GM23338 (cell line): ENCODE measurements at regions not wholly inside any gene's neighbourhood (a gene's known extent, or its start where the extent isn't known, plus 50 kb on each side); places are given as distances from the start of the nearest gene placed in this dataset.

ENCODE experiments used
- ATAC-seq: fragments of 200-7000 bp; cut with Tn5 transposase; 3 replicates; pipeline ENCODE4 v1.9.1; 2020
- DNase-seq: peaks from one replicate; pipeline ENCODE4 v3.0.0-alpha.2; 2015; ENCODE audit warnings: low spot score
- H2AFZ ChIP-seq: fragments of 200-600 bp; sonication (generic); 2 replicates; pipeline ENCODE4 v1.8.0; 2016; ENCODE audit warnings: antibody characterized with exemption, mild to moderate bottlenecking, moderate library complexity
- H3F3A ChIP-seq: fragments of 200-600 bp; sonication (generic); replicated peaks from 2 replicates; pipeline ENCODE4 v1.8.0; 2017; ENCODE audit warnings: antibody characterized with exemption, mixed run types, low read depth
- H3K27ac ChIP-seq: fragments of 200-600 bp; sonication (generic); 2 replicates; pipeline ENCODE4 v1.6.1; 2016; ENCODE audit warnings: low read depth
- H3K27me3 ChIP-seq: fragments of 200-600 bp; sonication (generic); 2 replicates; pipeline ENCODE4 v1.8.0; 2016; ENCODE audit warnings: mild to moderate bottlenecking, mixed run types, moderate library complexity; ENCODE audit not compliant: insufficient read depth
- H3K36me3 ChIP-seq: fragments of 200-600 bp; sonication (generic); 2 replicates; pipeline ENCODE4 v1.8.0; 2016; ENCODE audit warnings: mild to moderate bottlenecking; ENCODE audit not compliant: insufficient read depth
- H3K4me1 ChIP-seq: fragments of 200-600 bp; sonication (generic); 2 replicates; pipeline ENCODE4 v1.8.0; 2016; ENCODE audit warnings: mild to moderate bottlenecking, moderate library complexity; ENCODE audit not compliant: insufficient read depth
- H3K4me2 ChIP-seq: fragments of 200-600 bp; sonication (generic); 2 replicates; pipeline ENCODE4 v1.7.1; 2017; ENCODE audit warnings: mixed run types
- H3K4me3 ChIP-seq: fragments of 200-600 bp; sonication (generic); 2 replicates; pipeline ENCODE4 v1.6.1; 2016; ENCODE audit warnings: mixed run types
- H3K79me2 ChIP-seq: fragments of 200-600 bp; sonication (generic); replicated peaks from 2 replicates; pipeline ENCODE4 v1.8.0; 2017; ENCODE audit warnings: mild to moderate bottlenecking; ENCODE audit not compliant: insufficient read depth
- H3K9me2 ChIP-seq: fragments of 200-600 bp; sonication (generic); 2 replicates; pipeline ENCODE4 v1.8.0; 2017; ENCODE audit not compliant: insufficient read depth
- H4K20me1 ChIP-seq: fragments of 200-600 bp; sonication (generic); replicated peaks from 2 replicates; pipeline ENCODE4 v1.8.0; 2017; ENCODE audit warnings: mild to moderate bottlenecking; ENCODE audit not compliant: insufficient read depth
- H3K27ac Mint-ChIP-seq: 2 replicates; pipeline ENCODE4 v1.8.0; 2020; ENCODE audit warnings: inconsistent platforms, mild to moderate bottlenecking, moderate library complexity, mixed read lengths
- H3K27me3 Mint-ChIP-seq: 3 replicates; pipeline ENCODE4 v1.8.0; 2022; ENCODE audit warnings: low read depth, mild to moderate bottlenecking, moderate library complexity, mixed read lengths, inconsistent platforms; ENCODE audit not compliant: insufficient read depth, poor library complexity
- H3K36me3 Mint-ChIP-seq: 3 replicates; pipeline ENCODE4 v1.8.0; 2021; ENCODE audit warnings: low read depth, mild to moderate bottlenecking, inconsistent platforms, moderate library complexity, mixed read lengths
- H3K4me1 Mint-ChIP-seq: 3 replicates; pipeline ENCODE4 v1.8.0; 2020; ENCODE audit warnings: mild to moderate bottlenecking, inconsistent platforms, mixed read lengths
- H3K4me3 Mint-ChIP-seq: 3 replicates; pipeline ENCODE4 v1.8.0; 2021; ENCODE audit warnings: moderate library complexity, mild to moderate bottlenecking, inconsistent platforms, mixed read lengths
- H3K9me3 Mint-ChIP-seq: 3 replicates; pipeline ENCODE4 v1.8.0; 2020; ENCODE audit warnings: moderate library complexity, mild to moderate bottlenecking, inconsistent platforms, mixed read lengths
- CREB1 ChIP-seq: fragments of 250-450 bp; sonication (Bioruptor Pico); IDR thresholded peaks from 2 replicates; pipeline ENCODE4 v1.5.0; 2020; ENCODE audit warnings: low read depth, mild to moderate bottlenecking, moderate library complexity
- ETS1 ChIP-seq: IDR thresholded peaks from 2 replicates; pipeline ENCODE4 v1.6.1; 2016; ENCODE audit warnings: antibody characterized with exemption
- EZH2phosphoT487 ChIP-seq: fragments of 200-600 bp; sonication (generic); IDR thresholded peaks from one replicate; pipeline ENCODE4 v1.8.1; 2018; ENCODE audit warnings: antibody characterized with exemption; ENCODE audit not compliant: unreplicated experiment
- ZNF114 ChIP-seq: fragments of 250-450 bp; sonication (Bioruptor Pico); IDR thresholded peaks from 2 replicates; pipeline ENCODE4 v1.5.0; 2020; ENCODE audit warnings: mild to moderate bottlenecking, moderate library complexity
- ZNF331 ChIP-seq: fragments of 250-450 bp; sonication (Bioruptor Pico); IDR thresholded peaks from 2 replicates; pipeline ENCODE4 v1.5.0; 2020; ENCODE audit warnings: low read depth, mild to moderate bottlenecking, moderate library complexity
- ZNF462 ChIP-seq: fragments of 250-450 bp; sonication (Bioruptor Pico); IDR thresholded peaks from 2 replicates; pipeline ENCODE4 v1.5.0; 2020; ENCODE audit warnings: mild to moderate bottlenecking, moderate library complexity

GRCh38 chr5:103472265-103472664, 90.3 kb downstream of the NUDT12 start:
- no peaks in the 10 kb centered on the region for H4K20me1 ChIP-seq
- H3K36me3 ChIP-seq, result no peaks in the 10 kb centered on the region
- H3K4me2 ChIP-seq, result no peak overlapping the region
- DNase-seq (no peak), ATAC-seq (no peak)
- Mint-ChIP-seq H3K27ac (no peak overlapping the region), H3K36me3 (no peaks in the 10 kb centered on the region), H3K9me3 (no peaks in the 10 kb centered on the region), H3K27me3 (peaks cover 2% of the 10 kb centered on the region), H3K4me3 (no peak overlapping the region), H3K4me1 (peaks cover 9% of the 10 kb centered on the region; the same call in 2 of the 3 replicates)
- no peaks in the 10 kb centered on the region for H3K9me2 ChIP-seq
- no peaks in the 10 kb centered on the region for H3K27me3 ChIP-seq
- H3K27ac ChIP-seq, result no peak overlapping the region
- H3F3A ChIP-seq, result no peaks in the 10 kb centered on the region
- H3K4me1 ChIP-seq, result peaks cover 10% of the 10 kb centered on the region
- no peak overlapping the region for H3K4me3 ChIP-seq
- no peak overlapping the region for H2AFZ ChIP-seq
- no peak for TF ChIP-seq ZNF331 (CRISPR knock-in tag)
- TF ChIP-seq ZNF114 (CRISPR knock-in tag), result no peak
- TF ChIP-seq ZNF462 (CRISPR knock-in tag), result no peak
- TF ChIP-seq ETS1, result no peak
- TF ChIP-seq EZH2phosphoT487, result no peak
- TF ChIP-seq CREB1 (CRISPR knock-in tag), result no peak
- no peaks in the 10 kb centered on the region for H3K79me2 ChIP-seq
